NCI-H524 treated with DMSO at 0.1 percent for 48 hours (cell line): ENCODE measurements at regions not wholly inside any gene's neighbourhood (a gene's known extent, or its start where the extent isn't known, plus 50 kb on each side); places are given as distances from the start of the nearest gene placed in this dataset.

Experiments
- DNase-seq: peaks from one replicate; lab custom pipeline; 2025; lab: John Stamatoyannopoulos, UW

- no peak for DNase-seq
Measured at GRCh38 chr1:59150577-59151386, 146.1 kb upstream of the FGGY start.

GRCh38 chr1:59151387-59151761 lies 145.5 kb upstream of the FGGY start:
- no peak for DNase-seq

GRCh38 chr1:59151860-59152259 lies 145.0 kb upstream of the FGGY start:
- DNase-seq = no peak

- DNase-seq = no peak
Measured at GRCh38 chr1:59152511-59152910, 144.4 kb upstream of the FGGY start.

- DNase-seq = no peak
Measured at GRCh38 chr1:59154401-59154800, 142.5 kb upstream of the FGGY start.

- DNase-seq = no peak
Measured at GRCh38 chr1:59155351-59155750, 141.5 kb upstream of the FGGY start.

- no peak for DNase-seq
Measured at GRCh38 chr1:59156051-59156450, 140.8 kb upstream of the FGGY start.

- no peak for DNase-seq
Measured at GRCh38 chr1:59156526-59157199, 140.2 kb upstream of the FGGY start.

- DNase-seq = no peak
Measured at GRCh38 chr1:59158321-59158720, 138.6 kb upstream of the FGGY start.

GRCh38 chr1:59159557-59160203 lies 137.2 kb upstream of the FGGY start:
- no peak for DNase-seq

GRCh38 chr1:59161136-59161535 lies 135.8 kb upstream of the FGGY start:
- no peak for DNase-seq

- DNase-seq = no peak
Measured at GRCh38 chr1:59162665-59163064, 134.2 kb upstream of the FGGY start.

GRCh38 chr1:59163268-59164092 lies 133.4 kb upstream of the FGGY start:
- no peak for DNase-seq

- no peak for DNase-seq
Measured at GRCh38 chr1:59164371-59164770, 132.5 kb upstream of the FGGY start.

GRCh38 chr1:59165353-59165752 lies 131.5 kb upstream of the FGGY start:
- DNase-seq = no peak

GRCh38 chr1:59169703-59170102 lies 127.2 kb upstream of the FGGY start:
- DNase-seq = no peak

- DNase-seq = no peak
Measured at GRCh38 chr1:59170659-59171058, 126.2 kb upstream of the FGGY start.

- no peak for DNase-seq
Measured at GRCh38 chr1:59171788-59172187, 125.1 kb upstream of the FGGY start.

GRCh38 chr1:59172693-59173092 lies 124.2 kb upstream of the FGGY start:
- no peak for DNase-seq

GRCh38 chr1:59173721-59174120 lies 123.2 kb upstream of the FGGY start:
- DNase-seq = no peak

- DNase-seq = no peak
Measured at GRCh38 chr1:59176471-59176870, 120.4 kb upstream of the FGGY start.

- no peak for DNase-seq
Measured at GRCh38 chr1:59177756-59178155, 119.1 kb upstream of the FGGY start.
